Gastrocnemius medialis (tissue), 4 donors: ENCODE measurements at regions not wholly inside any gene's neighbourhood (a gene's known extent, or its start where the extent isn't known, plus 50 kb on each side); places are given as distances from the start of the nearest gene placed in this dataset.

Experiments
- ATAC-seq, 2 donors: fragments of 150-250 bp; one replicate each; pipeline ENCODE4 v1.9.1; 2016
- DNase-seq, 2 donors: peaks; one replicate each; pipeline ENCODE4 v3.0.0-alpha.2; 2019
- H3K27ac ChIP-seq, 4 donors: fragments of 200-600 bp; sonication (generic); 1 replicate in 1 of 4; 2 replicates in 3 of 4; pipeline ENCODE4 v1.5.1; 2016 to 2018; ENCODE audit warnings: mild to moderate bottlenecking in 2 of 4, moderate library complexity in 1 of 4
- H3K27me3 ChIP-seq, 3 donors: fragments of 200-600 bp; sonication (generic) in 2 of 3; 1 replicate in 1 of 3; 2 replicates in 2 of 3; pipeline versions ENCODE4 v1.5.1 to v1.6.0; 2016 to 2019; ENCODE audit warnings: mild to moderate bottlenecking in 1 of 3, moderate library complexity in 1 of 3
- H3K36me3 ChIP-seq, 2 donors: fragments of 200-600 bp; sonication (generic) in 1 of 2; one replicate each; pipeline ENCODE4 v1.5.1; 2017 to 2018
- H3K4me1 ChIP-seq, 2 donors: fragments of 200-600 bp; sonication (generic) in 1 of 2; one replicate each; pipeline ENCODE4 v1.5.1; 2016 to 2017; ENCODE audit warnings: mild to moderate bottlenecking in 2 of 2
- H3K4me3 ChIP-seq, 4 donors: fragments of 200-600 bp; sonication (generic) in 3 of 4; 1 replicate in 1 of 4; 2 replicates in 3 of 4; pipeline ENCODE4 v1.5.1; 2016 to 2019; ENCODE audit warnings: mild to moderate bottlenecking in 2 of 4
- H3K9me3 ChIP-seq, 3 donors: fragments of 200-600 bp; sonication (generic) in 2 of 3; 1 replicate in 1 of 3; 2 replicates in 2 of 3; pipeline ENCODE4 v1.5.1; 2016 to 2019
- CTCF ChIP-seq, 5 experiments: fragments of 450-650 bp in 3 of 5; fragments of 200-600 bp in 2 of 5; sonication (generic) in 2 of 5; IDR thresholded peaks in 4 of 5; conservative IDR thresholded peaks in 1 of 5; 1 replicate in 4 of 5; 2 replicates in 1 of 5; pipeline ENCODE4 v1.5.1; 2016 to 2019; ENCODE audit warnings: antibody characterized with exemption in 5 of 5, mild to moderate bottlenecking in 3 of 5, moderate library complexity in 3 of 5
- POLR2A ChIP-seq, 2 donors: fragments of 450-650 bp; IDR thresholded peaks; one replicate each; pipeline ENCODE4 v1.6.1; 2017; ENCODE audit warnings: antibody characterized with exemption in 2 of 2, mild to moderate bottlenecking in 2 of 2, moderate library complexity in 2 of 2
- in situ Hi-C, 4 donors: fragments of 200-750 bp; cut with MboI; loops; one replicate each; pipeline versions ENCODE4 v1.15.0 to v1.8.0; 2017; ENCODE audit warnings: low sequenced_read_pairs in 4 of 4
- intact Hi-C: fragments of 100-400 bp; cut with DNase I; formaldehyde crosslinking; loops from one replicate; pipeline ENCODE4 v1.15.1; 2023; ENCODE audit warnings: low total_unique reads

GRCh38 chrX:97847885-97848679, 964.4 kb downstream of the RPA4 start:
- in situ Hi-C loops = no loop called here
- no peak for TF ChIP-seq POLR2A (IDR thresholded peaks at IDR 0.05)
- no peak for TF ChIP-seq CTCF (IDR thresholded peaks at IDR 0.05 in 4 of 5, conservative IDR thresholded peaks at IDR 0.05 in 1 of 5)
- ATAC-seq (no peak), DNase-seq (no peak)
- H3K9me3 ChIP-seq = no peaks in the 10 kb centered on the region
- H3K4me1 ChIP-seq = no peaks in the 10 kb centered on the region
- H3K36me3 ChIP-seq = no peaks in the 10 kb centered on the region
- no peaks in the 10 kb centered on the region for H3K27me3 ChIP-seq
- no peak overlapping the region for H3K27ac ChIP-seq
- intact Hi-C loops = no loop called here
- no peak overlapping the region for H3K4me3 ChIP-seq

- no peak for ATAC-seq
- Histone ChIP-seq H3K27ac (no peak overlapping the region), H3K4me3 (no peak overlapping the region), H3K9me3 (no peaks in the 10 kb centered on the region), H3K36me3 (no peaks in the 10 kb centered on the region), H3K27me3 (no peaks in the 10 kb centered on the region), H3K4me1 (no peaks in the 10 kb centered on the region)
- intact Hi-C loops (no loop called here), in situ Hi-C loops (no loop called here)
- no peak for DNase-seq
- TF ChIP-seq CTCF (IDR thresholded peaks at IDR 0.05 in 4 of 5, conservative IDR thresholded peaks at IDR 0.05 in 1 of 5) = no peak
- TF ChIP-seq POLR2A (IDR thresholded peaks at IDR 0.05) = no peak
Observed at GRCh38 chrX:97849951-97850350, 966.2 kb downstream of the RPA4 start.

GRCh38 chrX:97850911-97851310, 967.2 kb downstream of the RPA4 start:
- no peaks in the 10 kb centered on the region for H3K36me3 ChIP-seq
- ATAC-seq = no peak
- no peak overlapping the region for H3K27ac ChIP-seq
- H3K4me3 ChIP-seq = no peak overlapping the region
- intact Hi-C loops (no loop called here), in situ Hi-C loops (no loop called here)
- H3K9me3 ChIP-seq = no peaks in the 10 kb centered on the region
- no peak for DNase-seq
- TF ChIP-seq CTCF (IDR thresholded peaks at IDR 0.05 in 4 of 5, conservative IDR thresholded peaks at IDR 0.05 in 1 of 5) = no peak
- no peak for TF ChIP-seq POLR2A (IDR thresholded peaks at IDR 0.05)
- no peaks in the 10 kb centered on the region for H3K27me3 ChIP-seq
- no peaks in the 10 kb centered on the region for H3K4me1 ChIP-seq

GRCh38 chrX:97854086-97854485, 970.4 kb downstream of the RPA4 start:
- DNase-seq (no peak), ATAC-seq (no peak)
- no peak overlapping the region for H3K4me3 ChIP-seq
- in situ Hi-C loops (no loop called here), intact Hi-C loops (no loop called here)
- TF ChIP-seq CTCF (IDR thresholded peaks at IDR 0.05 in 4 of 5, conservative IDR thresholded peaks at IDR 0.05 in 1 of 5) (no peak), POLR2A (IDR thresholded peaks at IDR 0.05) (no peak)
- H3K36me3 ChIP-seq = no peaks in the 10 kb centered on the region
- H3K9me3 ChIP-seq = no peaks in the 10 kb centered on the region
- H3K27me3 ChIP-seq = no peaks in the 10 kb centered on the region
- H3K4me1 ChIP-seq = no peaks in the 10 kb centered on the region
- H3K27ac ChIP-seq = no peak overlapping the region

- no peaks in the 10 kb centered on the region for H3K9me3 ChIP-seq
- TF ChIP-seq POLR2A (IDR thresholded peaks at IDR 0.05) (no peak), CTCF (IDR thresholded peaks at IDR 0.05 in 4 of 5, conservative IDR thresholded peaks at IDR 0.05 in 1 of 5) (no peak)
- H3K4me1 ChIP-seq = no peaks in the 10 kb centered on the region
- DNase-seq = no peak
- intact Hi-C loops = no loop called here
- H3K36me3 ChIP-seq = no peaks in the 10 kb centered on the region
- no peak overlapping the region for H3K4me3 ChIP-seq
- no peaks in the 10 kb centered on the region for H3K27me3 ChIP-seq
- in situ Hi-C loops = no loop called here
- H3K27ac ChIP-seq = no peak overlapping the region
- no peak for ATAC-seq
Observed at GRCh38 chrX:97858592-97858991, 974.9 kb downstream of the RPA4 start.
